Muscle layer of duodenum (tissue), 2 donors: ENCODE measurements at regions not wholly inside any gene's neighbourhood (a gene's known extent, or its start where the extent isn't known, plus 50 kb on each side); places are given as distances from the start of the nearest gene placed in this dataset.

Experiments
- H3K27ac ChIP-seq: one replicate; pipeline ENCODE4 v1.7.0; 2013; ENCODE audit warnings: mild to moderate bottlenecking, low read length
- H3K27me3 ChIP-seq: one replicate; pipeline ENCODE4 v1.7.0; 2013; ENCODE audit warnings: low read depth, mild to moderate bottlenecking, control low read depth, low read length
- H3K36me3 ChIP-seq, 2 donors: one replicate each; pipeline ENCODE4 v1.7.0; 2013; ENCODE audit warnings: low read length in 2 of 2, control low read depth in 1 of 2, mild to moderate bottlenecking in 1 of 2; ENCODE audit not compliant: insufficient read depth in 2 of 2, control insufficient read depth in 1 of 2
- H3K4me1 ChIP-seq, 2 donors: one replicate each; pipeline ENCODE4 v1.7.0; 2013; ENCODE audit warnings: low read length in 2 of 2, mild to moderate bottlenecking in 2 of 2, control low read depth in 1 of 2, moderate library complexity in 1 of 2; ENCODE audit not compliant: insufficient read depth in 2 of 2, control insufficient read depth in 1 of 2
- H3K4me3 ChIP-seq, 2 donors: one replicate each; pipeline ENCODE4 v1.7.0; 2013; ENCODE audit warnings: low read length in 2 of 2, low read depth in 1 of 2, mild to moderate bottlenecking in 1 of 2
- H3K9me3 ChIP-seq, 2 donors: one replicate each; pipeline ENCODE4 v1.7.0; 2013; ENCODE audit warnings: low read length in 2 of 2, control low read depth in 1 of 2, mild to moderate bottlenecking in 1 of 2; ENCODE audit not compliant: control insufficient read depth in 1 of 2
- donor health status: healthy.

DNA sequence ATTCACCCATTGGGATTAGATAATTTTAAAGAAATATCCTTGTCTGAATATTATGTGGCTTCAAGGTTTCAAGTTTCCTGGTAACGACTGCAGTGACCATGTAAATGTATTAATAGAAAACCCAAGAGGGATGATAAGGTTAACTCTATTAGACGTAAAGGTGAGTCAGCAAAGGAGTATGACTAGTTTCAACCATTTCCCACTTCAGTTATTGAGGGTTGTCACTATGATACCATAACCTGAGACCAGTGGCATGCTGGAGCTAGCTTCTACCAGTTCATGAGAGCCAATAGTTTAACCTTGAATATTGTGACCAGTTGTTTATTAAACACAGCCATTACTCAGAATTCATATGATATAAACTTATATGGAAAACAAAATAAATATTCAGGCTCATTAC lies 270.1 kb downstream of the TMA16 start:
- no peaks in the 10 kb centered on the region for H3K9me3 ChIP-seq
- no peak overlapping the region for H3K27ac ChIP-seq
- no peak overlapping the region for H3K4me3 ChIP-seq
- no peaks in the 10 kb centered on the region for H3K4me1 ChIP-seq
- no peaks in the 10 kb centered on the region for H3K36me3 ChIP-seq
- H3K27me3 ChIP-seq, result no peaks in the 10 kb centered on the region

DNA sequence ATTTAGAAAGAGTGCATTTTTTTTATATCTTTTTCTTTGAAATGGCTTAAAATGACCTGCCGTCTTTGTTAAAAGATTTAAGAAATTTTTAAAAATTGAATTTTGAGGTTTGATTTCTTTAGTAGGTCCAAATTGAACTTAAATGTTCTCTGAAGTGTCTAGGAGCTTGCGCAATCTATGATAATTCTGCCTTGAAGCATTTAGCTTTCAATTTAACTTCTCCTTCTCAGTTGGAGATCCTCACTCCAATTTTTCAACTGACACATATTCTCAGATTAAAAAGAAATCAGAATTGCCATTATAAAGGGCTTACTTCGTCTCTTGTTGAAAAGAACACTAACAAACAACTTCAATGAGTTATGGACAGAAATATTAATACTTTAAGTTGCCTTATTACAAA lies 273.5 kb downstream of the TMA16 start:
- H3K27ac ChIP-seq, result no peak overlapping the region
- H3K36me3 ChIP-seq, result no peaks in the 10 kb centered on the region
- H3K27me3 ChIP-seq, result no peaks in the 10 kb centered on the region
- H3K4me3 ChIP-seq, result no peak overlapping the region
- no peaks in the 10 kb centered on the region for H3K4me1 ChIP-seq
- H3K9me3 ChIP-seq, result no peaks in the 10 kb centered on the region

DNA sequence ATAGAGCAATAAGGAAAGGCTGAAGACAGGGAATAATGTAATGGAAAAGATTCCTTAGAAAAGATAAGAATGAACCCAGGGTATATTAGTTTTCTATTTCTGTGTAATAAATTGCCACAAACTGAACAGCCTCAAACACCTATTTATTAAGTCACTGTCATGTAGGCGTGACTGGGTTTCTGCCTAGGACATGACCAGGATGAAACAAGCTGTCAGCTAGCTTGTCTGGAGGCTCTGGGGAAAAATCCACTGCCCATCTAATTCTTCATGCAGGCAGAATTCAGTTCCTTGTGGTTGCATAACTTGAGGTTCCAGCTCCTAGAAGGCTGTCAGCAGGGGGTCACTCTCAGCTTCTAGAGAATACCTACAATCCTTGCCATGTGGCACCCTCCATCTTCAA lies 277.7 kb downstream of the TMA16 start:
- H3K9me3 ChIP-seq, result no peaks in the 10 kb centered on the region
- H3K36me3 ChIP-seq, result no peaks in the 10 kb centered on the region
- H3K4me1 ChIP-seq, result no peaks in the 10 kb centered on the region

DNA sequence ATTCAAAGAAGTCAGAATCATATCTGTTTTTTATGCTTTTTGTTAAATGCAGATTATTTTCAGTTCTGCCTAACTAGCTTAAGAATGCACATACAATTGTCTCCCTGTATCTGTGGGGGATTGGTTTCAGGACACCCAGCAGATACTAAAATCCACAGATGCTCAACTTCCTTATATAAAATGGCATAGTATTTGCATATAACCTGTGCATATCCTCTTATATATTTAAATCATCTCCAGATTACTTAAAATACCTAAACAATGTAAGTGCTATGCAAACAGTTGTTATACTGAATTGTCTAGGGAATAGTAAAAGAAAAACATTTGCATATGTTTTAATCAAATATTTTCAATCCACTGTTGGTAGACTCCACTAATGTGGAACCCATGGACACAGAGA lies 279.4 kb downstream of the TMA16 start:
- H3K4me3 ChIP-seq, result no peak overlapping the region
- peaks cover 0 to 3% of the 10 kb centered on the region in 2 donors for H3K9me3 ChIP-seq
- no peaks in the 10 kb centered on the region for H3K4me1 ChIP-seq
- H3K27ac ChIP-seq, result no peak overlapping the region
- no peaks in the 10 kb centered on the region for H3K27me3 ChIP-seq
- no peaks in the 10 kb centered on the region for H3K36me3 ChIP-seq

More for the DNA sequence above, 277.7 kb downstream of the TMA16 start:
- H3K27me3 ChIP-seq, result no peaks in the 10 kb centered on the region
- H3K4me3 ChIP-seq, result no peak overlapping the region
- H3K27ac ChIP-seq, result no peak overlapping the region

DNA sequence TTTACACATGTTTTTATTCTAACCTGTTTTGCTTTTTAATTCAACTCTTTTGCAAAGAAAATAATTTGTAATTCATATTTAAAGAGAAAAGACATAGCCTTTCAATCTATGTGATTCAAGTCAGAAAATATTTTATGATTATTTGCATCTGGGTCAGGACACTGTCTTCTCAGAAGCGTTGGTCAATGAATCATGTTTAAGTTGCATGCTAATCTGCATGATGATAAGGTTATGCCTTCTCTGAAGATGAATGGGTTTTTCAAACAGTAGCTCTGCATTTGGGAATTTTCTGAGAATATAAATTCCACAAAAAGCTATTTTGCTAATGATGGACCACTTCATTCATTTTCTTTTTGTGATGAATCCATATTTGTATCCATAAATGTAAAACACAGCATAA lies 282.5 kb downstream of the TMA16 start:
- Histone ChIP-seq H3K27ac (no peak overlapping the region), H3K4me3 (no peak overlapping the region), H3K9me3 (peaks cover 0 to 3% of the 10 kb centered on the region in 2 donors), H3K4me1 (no peaks in the 10 kb centered on the region), H3K36me3 (no peaks in the 10 kb centered on the region), H3K27me3 (no peaks in the 10 kb centered on the region)

DNA sequence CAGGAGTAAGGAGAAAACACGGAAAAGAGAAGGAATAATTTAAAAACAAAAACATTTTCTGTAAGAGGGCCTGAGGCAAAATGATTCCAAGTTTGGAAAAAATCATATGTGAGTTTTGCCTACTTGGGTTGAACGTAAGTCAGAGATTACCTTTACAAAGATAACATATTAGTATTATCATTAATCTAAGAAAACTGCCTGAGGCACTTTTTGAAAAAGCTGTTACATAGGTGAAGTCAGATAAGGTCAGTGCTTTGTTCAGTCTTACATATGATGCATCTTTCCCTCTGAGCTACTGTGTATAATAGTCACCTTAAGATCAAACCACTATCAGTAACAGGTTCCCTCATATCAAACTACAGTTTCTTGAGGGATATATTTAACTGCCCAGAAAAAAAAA lies 287.2 kb downstream of the TMA16 start:
- H3K36me3 ChIP-seq, result no peaks in the 10 kb centered on the region
- H3K27ac ChIP-seq, result no peak overlapping the region
- H3K4me3 ChIP-seq, result no peak overlapping the region
- H3K27me3 ChIP-seq, result no peaks in the 10 kb centered on the region
- H3K9me3 ChIP-seq, result peaks cover 0 to 3% of the 10 kb centered on the region in 2 donors
- H3K4me1 ChIP-seq, result no peaks in the 10 kb centered on the region

DNA sequence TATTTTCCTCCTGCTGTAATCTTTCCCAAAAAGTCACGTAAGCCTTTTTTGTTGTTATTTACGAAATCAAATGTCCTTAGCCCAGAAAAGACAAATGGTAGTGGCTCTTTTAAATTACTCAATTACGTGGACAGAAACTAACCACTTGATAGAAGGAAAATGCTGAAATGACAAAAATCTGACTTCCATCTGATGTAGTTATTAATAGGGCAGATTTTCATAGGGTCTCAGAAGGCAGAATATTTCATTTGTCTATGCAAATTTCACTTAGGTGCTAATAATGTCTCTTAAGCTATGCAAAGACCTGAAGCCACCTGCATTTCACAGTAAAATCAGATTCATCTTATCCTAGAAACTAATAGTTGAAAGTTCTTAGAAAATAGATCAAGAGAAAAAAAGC lies 295.7 kb downstream of the TMA16 start:
- Histone ChIP-seq H3K27ac (no peak overlapping the region), H3K27me3 (no peaks in the 10 kb centered on the region), H3K36me3 (no peaks in the 10 kb centered on the region), H3K9me3 (no peaks in the 10 kb centered on the region), H3K4me1 (no peaks in the 10 kb centered on the region), H3K4me3 (no peak overlapping the region)

DNA sequence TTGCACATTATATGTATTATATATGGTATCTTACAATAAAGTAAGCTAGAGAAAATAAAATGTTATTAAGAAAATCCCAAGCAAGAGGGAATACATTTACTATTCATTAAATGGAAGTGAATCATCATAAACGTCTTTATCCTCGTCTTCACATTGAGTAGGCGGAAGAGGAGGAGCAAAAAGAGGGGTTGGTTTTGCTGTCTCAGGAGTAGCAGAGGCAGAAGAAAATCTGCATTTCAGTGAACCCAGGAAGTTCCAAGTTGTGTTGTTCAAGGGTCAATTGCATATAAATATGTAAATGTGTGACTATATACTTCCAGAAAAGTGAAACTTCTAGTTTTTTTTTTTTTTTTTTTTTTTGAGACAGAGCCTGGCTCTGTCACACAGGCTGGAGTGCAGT lies 301.4 kb downstream of the TMA16 start:
- Histone ChIP-seq H3K36me3 (no peaks in the 10 kb centered on the region), H3K4me1 (no peaks in the 10 kb centered on the region), H3K27me3 (no peaks in the 10 kb centered on the region), H3K27ac (no peak overlapping the region), H3K4me3 (no peak overlapping the region), H3K9me3 (no peaks in the 10 kb centered on the region)

DNA sequence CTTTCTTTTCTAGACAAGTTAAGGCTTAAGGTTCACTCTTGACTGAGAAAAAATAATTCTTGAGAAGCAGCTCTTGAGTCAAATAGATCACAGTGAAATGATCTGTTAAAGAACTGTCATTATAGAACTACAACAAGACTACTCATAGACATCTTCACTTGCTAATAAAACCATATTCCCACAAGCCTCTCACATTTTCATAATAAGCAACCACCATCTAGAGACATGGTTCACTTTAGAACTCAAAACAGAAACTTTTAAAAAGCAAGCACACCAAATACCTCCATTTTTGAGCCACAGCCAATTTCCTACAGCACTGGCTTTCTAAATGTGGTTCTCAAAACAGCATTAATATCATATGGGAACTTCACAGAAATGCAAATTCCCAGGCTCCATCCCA lies 309.5 kb downstream of the TMA16 start:
- H3K27ac ChIP-seq, result no peak overlapping the region
- no peaks in the 10 kb centered on the region for H3K36me3 ChIP-seq
- no peak overlapping the region for H3K4me3 ChIP-seq
- H3K4me1 ChIP-seq, result no peaks in the 10 kb centered on the region
- no peaks in the 10 kb centered on the region for H3K27me3 ChIP-seq
- no peaks in the 10 kb centered on the region for H3K9me3 ChIP-seq

DNA sequence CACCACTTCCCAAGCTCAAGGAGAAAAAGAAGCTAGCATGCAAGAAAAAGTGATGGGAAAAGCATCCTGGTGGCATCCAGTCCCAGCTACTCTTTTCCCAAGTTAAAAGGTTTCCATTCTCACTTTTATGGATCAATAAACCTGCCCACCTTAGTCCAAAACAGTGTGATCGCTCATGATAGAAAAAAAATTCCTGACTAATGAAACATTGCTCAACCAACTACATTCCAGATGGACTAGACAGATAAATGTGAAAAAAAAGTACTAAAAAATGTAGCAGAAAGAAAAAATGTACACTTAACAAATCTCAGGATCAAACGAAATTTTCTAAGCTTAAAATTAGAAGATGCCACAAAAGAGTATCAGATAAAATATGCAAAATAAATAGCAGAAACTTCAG lies 312.2 kb downstream of the TMA16 start:
- Histone ChIP-seq H3K4me3 (no peak overlapping the region), H3K4me1 (no peaks in the 10 kb centered on the region), H3K9me3 (no peaks in the 10 kb centered on the region), H3K27ac (no peak overlapping the region), H3K27me3 (no peaks in the 10 kb centered on the region), H3K36me3 (no peaks in the 10 kb centered on the region)

DNA sequence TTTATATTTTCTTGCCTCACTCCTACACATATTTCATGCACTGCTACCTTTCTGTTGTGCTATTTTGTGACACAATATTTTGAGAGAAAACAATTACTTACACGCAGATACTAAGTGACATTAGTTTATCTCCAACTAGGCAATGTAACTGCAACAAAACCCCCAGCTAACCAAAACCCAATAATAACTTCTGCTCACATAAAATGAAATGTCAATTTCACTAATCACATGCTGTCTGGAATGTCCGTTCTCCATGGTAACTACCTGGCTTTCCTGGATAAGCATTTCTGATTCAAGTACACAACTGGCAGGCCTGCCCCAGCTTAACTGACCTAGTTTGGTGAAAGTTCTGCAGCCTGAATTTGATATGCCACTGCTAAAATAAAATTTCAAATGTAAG lies 313.5 kb downstream of the TMA16 start:
- H3K4me3 ChIP-seq, result no peak overlapping the region

DNA sequence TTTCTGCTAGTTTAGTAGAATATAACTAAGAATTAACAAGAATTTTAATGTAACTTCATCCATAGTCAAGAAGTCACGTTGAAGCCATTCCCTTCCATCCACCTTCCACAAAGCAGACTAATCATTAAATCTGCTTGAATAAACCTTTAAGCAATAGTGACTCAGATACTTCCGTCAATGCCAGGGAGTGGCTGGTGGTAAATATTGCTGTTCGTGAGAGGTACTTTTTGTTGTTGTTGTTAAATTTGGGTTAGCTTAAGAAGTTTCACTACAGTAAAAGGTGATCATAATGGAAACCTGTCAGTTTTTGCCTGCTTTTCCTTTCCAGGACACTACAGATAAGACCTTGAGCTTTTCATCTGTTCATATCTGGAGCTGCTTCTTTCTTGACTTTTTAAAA lies 316.3 kb downstream of the TMA16 start:
- H3K27ac ChIP-seq, result no peak overlapping the region
- H3K27me3 ChIP-seq, result no peaks in the 10 kb centered on the region
- H3K4me1 ChIP-seq, result no peaks in the 10 kb centered on the region
- H3K36me3 ChIP-seq, result no peaks in the 10 kb centered on the region
- H3K4me3 ChIP-seq, result no peak overlapping the region
- no peaks in the 10 kb centered on the region for H3K9me3 ChIP-seq

More for the DNA sequence above, 313.5 kb downstream of the TMA16 start:
- no peak overlapping the region for H3K27ac ChIP-seq
- H3K27me3 ChIP-seq, result no peaks in the 10 kb centered on the region
- no peaks in the 10 kb centered on the region for H3K9me3 ChIP-seq
- H3K4me1 ChIP-seq, result no peaks in the 10 kb centered on the region
- H3K36me3 ChIP-seq, result no peaks in the 10 kb centered on the region
